ENCODE measurements at regions not wholly inside any gene's neighbourhood (a gene's known extent, or its start where the extent isn't known, plus 50 kb on each side); places are given as distances from the start of the nearest gene placed in this dataset.
"Not testable (repeated sequence)": the region's sequence is repeated elsewhere in the genome, so short reads cannot be mapped to it uniquely, and the experiment has no call there.

DNA sequence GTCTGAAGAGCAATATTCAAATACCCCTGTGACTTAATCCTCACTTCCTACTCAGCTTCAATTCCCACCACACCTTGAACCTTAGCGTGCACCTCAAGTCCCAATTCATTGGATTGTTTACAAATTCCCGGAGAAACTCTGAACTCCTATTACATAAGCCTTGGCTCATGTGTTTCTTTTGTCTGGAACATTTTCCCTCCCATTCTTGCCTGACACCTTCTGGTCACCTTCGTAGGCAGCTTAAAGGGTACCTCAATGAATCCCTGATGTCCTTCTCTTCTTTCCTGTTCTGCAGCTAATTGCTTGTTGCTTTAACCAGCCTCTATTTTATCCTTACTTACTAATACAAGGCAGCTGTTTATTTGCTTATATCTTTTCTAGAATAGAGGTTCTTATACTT is 85.0 kb upstream of the SEL1L start:
- no peaks in the 10 kb centered on the region for H3K27me3 ChIP-seq
- H3K9me3 ChIP-seq (ENCODE audit: low read depth): no peaks in the 10 kb centered on the region
- H3K27ac ChIP-seq: no peak overlapping the region
- 63% methylated on average over 3 of the region's 3 CpGs for WGBS (ENCODE audit: low lambda C conversion rate, missing lambda C conversion rate)
- H3K4me2 ChIP-seq: no peak overlapping the region
- no peak for DNase-seq (ENCODE audit: low spot score)
- no peak overlapping the region for H2AFZ ChIP-seq
- H3K79me2 ChIP-seq: no peaks in the 10 kb centered on the region
- H4K20me1 ChIP-seq (ENCODE audit: insufficient read depth, poor library complexity, severe bottlenecking): no peaks in the 10 kb centered on the region
- no peaks in the 10 kb centered on the region for H3K9me2 ChIP-seq (replicated peaks; ENCODE audit: insufficient read depth)
- no peaks in the 10 kb centered on the region for H3K36me3 ChIP-seq (replicated peaks; ENCODE audit: insufficient read depth, low read depth)
- H3K4me3 ChIP-seq: no peak overlapping the region
- no peaks in the 10 kb centered on the region for H3K4me1 ChIP-seq (ENCODE audit: insufficient read depth)
- peak; percentile 16 for TF ChIP-seq CTCF (IDR thresholded peaks at IDR 0.05; ENCODE audit: poor library complexity)
- no peak for TF ChIP-seq EZH2phosphoT487 (IDR thresholded peaks at IDR 0.05; ENCODE audit: low read depth, severe bottlenecking, unreplicated experiment)
- no peak for TF ChIP-seq EZH2 (IDR thresholded peaks at IDR 0.05; ENCODE audit: borderline replicate concordance)

- Histone ChIP-seq H3K27me3 (no peaks in the 10 kb centered on the region), H3K9me2 (replicated peaks; ENCODE audit: insufficient read depth) (no peaks in the 10 kb centered on the region)
- WGBS (ENCODE audit: low lambda C conversion rate, missing lambda C conversion rate): 85% methylated on average over 6 of the region's 6 CpGs
Observed at GRCh38 chr14:81619816-81620215, 86.2 kb upstream of the SEL1L start.

DNA sequence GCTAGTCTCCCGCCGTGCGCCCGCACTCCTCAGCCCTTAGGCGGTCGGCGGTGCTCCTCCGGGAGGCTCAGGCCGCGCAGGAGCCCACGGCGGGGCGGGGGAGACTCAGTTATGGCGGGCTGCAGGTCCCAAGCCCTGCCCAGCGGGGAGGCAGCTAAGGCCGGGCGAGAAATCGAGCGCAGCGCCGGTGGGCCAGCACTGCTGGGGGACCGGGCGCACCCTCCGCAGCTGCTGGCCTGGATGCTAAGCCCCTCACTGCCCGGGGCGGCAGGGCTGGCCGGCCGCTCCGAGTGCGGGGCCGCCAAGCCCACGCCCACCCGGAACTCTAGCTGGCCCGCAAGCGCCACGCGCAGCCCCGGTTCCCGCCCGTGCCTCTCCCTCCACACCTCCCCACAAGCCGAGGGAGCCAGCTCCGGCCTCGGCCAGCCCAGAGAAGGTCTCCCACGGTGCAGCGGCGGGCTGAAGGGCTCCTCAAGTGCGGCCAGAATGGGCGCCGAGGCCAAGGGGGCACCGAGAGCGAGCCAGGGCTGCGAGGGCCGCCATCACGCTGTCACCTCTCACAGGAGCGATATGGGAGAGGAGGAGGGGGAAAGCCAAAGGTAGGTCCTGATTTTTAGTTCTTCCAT is 90.2 kb upstream of the SEL1L start:
- H3K4me1 ChIP-seq (ENCODE audit: insufficient read depth); H3K27ac ChIP-seq; H3K79me2 ChIP-seq; H2AFZ ChIP-seq; H3K27me3 ChIP-seq; H3K9me2 ChIP-seq (replicated peaks; ENCODE audit: insufficient read depth); H3K4me2 ChIP-seq; H3K4me3 ChIP-seq; H3K9me3 ChIP-seq (ENCODE audit: low read depth); DNase-seq (ENCODE audit: low spot score); H3K36me3 ChIP-seq (replicated peaks; ENCODE audit: insufficient read depth, low read depth); H4K20me1 ChIP-seq (ENCODE audit: insufficient read depth, poor library complexity, severe bottlenecking): not testable (repeated sequence)
- WGBS (ENCODE audit: low lambda C conversion rate, missing lambda C conversion rate): 96% methylated on average over 52 of the region's 55 CpGs

More at GRCh38 chr14:81619816-81620215, 86.2 kb upstream of the SEL1L start:
- Histone ChIP-seq H3K4me3 (no peak overlapping the region), H3K27ac (no peak overlapping the region), H2AFZ (no peak overlapping the region), H3K9me3 (ENCODE audit: low read depth) (no peaks in the 10 kb centered on the region), H3K4me2 (no peak overlapping the region), H3K79me2 (no peaks in the 10 kb centered on the region), H3K36me3 (replicated peaks; ENCODE audit: insufficient read depth, low read depth) (no peaks in the 10 kb centered on the region), H4K20me1 (ENCODE audit: insufficient read depth, poor library complexity, severe bottlenecking) (no peaks in the 10 kb centered on the region), H3K4me1 (ENCODE audit: insufficient read depth) (no peaks in the 10 kb centered on the region)
- TF ChIP-seq EZH2phosphoT487 (IDR thresholded peaks at IDR 0.05; ENCODE audit: low read depth, severe bottlenecking, unreplicated experiment) (no peak), CTCF (IDR thresholded peaks at IDR 0.05; ENCODE audit: poor library complexity) (no peak), EZH2 (IDR thresholded peaks at IDR 0.05; ENCODE audit: borderline replicate concordance) (no peak)
- no peak for DNase-seq (ENCODE audit: low spot score)

- no peak overlapping the region for H3K4me3 ChIP-seq
- H3K27ac ChIP-seq: no peak overlapping the region
- 21% methylated on average over 1 of the region's 1 CpG for WGBS (ENCODE audit: low lambda C conversion rate, missing lambda C conversion rate)
- no peaks in the 10 kb centered on the region for H3K4me1 ChIP-seq (ENCODE audit: insufficient read depth)
- TF ChIP-seq EZH2phosphoT487 (IDR thresholded peaks at IDR 0.05; ENCODE audit: low read depth, severe bottlenecking, unreplicated experiment): no peak
- TF ChIP-seq CTCF (IDR thresholded peaks at IDR 0.05; ENCODE audit: poor library complexity): peak; percentile 79
- no peaks in the 10 kb centered on the region for H4K20me1 ChIP-seq (ENCODE audit: insufficient read depth, poor library complexity, severe bottlenecking)
- peak; percentile 46 for DNase-seq (ENCODE audit: low spot score)
- no peaks in the 10 kb centered on the region for H3K9me3 ChIP-seq (ENCODE audit: low read depth)
- H2AFZ ChIP-seq: no peak overlapping the region
- no peaks in the 10 kb centered on the region for H3K9me2 ChIP-seq (replicated peaks; ENCODE audit: insufficient read depth)
- H3K27me3 ChIP-seq: no peaks in the 10 kb centered on the region
- no peak overlapping the region for H3K4me2 ChIP-seq
- H3K36me3 ChIP-seq (replicated peaks; ENCODE audit: insufficient read depth, low read depth): no peaks in the 10 kb centered on the region
- no peaks in the 10 kb centered on the region for H3K79me2 ChIP-seq
Observed at GRCh38 chr14:81625343-81625742, 91.7 kb upstream of the SEL1L start.
